Suprapubic skin (tissue), 4 donors: ENCODE measurements at regions not wholly inside any gene's neighbourhood (a gene's known extent, or its start where the extent isn't known, plus 50 kb on each side); places are given as distances from the start of the nearest gene placed in this dataset.
A peak's percentile ranks its signal among the peaks of the same experiment; 100 is the strongest.

Experiments
- DNase-seq, 2 donors: peaks; one replicate each; pipeline ENCODE4 v3.0.0-alpha.2; 2019; ENCODE audit warnings: low spot score in 2 of 2
- H3K27ac ChIP-seq: fragments of 200-600 bp; sonication (generic); one replicate; pipeline ENCODE4 v1.5.1; 2019
- H3K27me3 ChIP-seq: fragments of 200-600 bp; sonication (generic); one replicate; pipeline ENCODE4 v1.5.1; 2019
- H3K36me3 ChIP-seq: fragments of 200-600 bp; sonication (generic); one replicate; pipeline ENCODE4 v1.5.1; 2019
- H3K4me1 ChIP-seq: fragments of 200-600 bp; sonication (generic); one replicate; pipeline ENCODE4 v1.5.1; 2019
- H3K4me3 ChIP-seq: fragments of 200-600 bp; sonication (generic); one replicate; pipeline ENCODE4 v1.5.1; 2019; ENCODE audit warnings: mild to moderate bottlenecking
- H3K9me3 ChIP-seq: fragments of 200-600 bp; sonication (generic); one replicate; pipeline ENCODE4 v1.5.1; 2019
- EP300 ChIP-seq: sonication (generic); formaldehyde crosslinking; IDR thresholded peaks from one replicate; pipeline ENCODE4 v1.6.1; 2017; ENCODE audit warnings: antibody characterized with exemption
- POLR2A ChIP-seq, 2 donors: fragments of 450-650 bp; IDR thresholded peaks; one replicate each; pipeline ENCODE4 v1.6.1; 2017; ENCODE audit warnings: antibody characterized with exemption in 2 of 2, mild to moderate bottlenecking in 2 of 2, moderate library complexity in 2 of 2
- POLR2AphosphoS5 ChIP-seq, 3 donors: sonication (generic); formaldehyde crosslinking; IDR thresholded peaks; one replicate each; pipeline ENCODE4 v1.6.1; 2017; ENCODE audit warnings: antibody characterized with exemption in 3 of 3
- WGBS: methylation state at CpG from one replicate; pipeline ENCODE4 v1.1.5; 2018; 5-methylcytosine and 5-hydroxymethylcytosine counted together
- TF ChIP-seq, protein P1 (sequence below), 2 donors: fragments of 200-600 bp in 1 of 2; fragments of 450-650 bp in 1 of 2; sonication (generic) in 1 of 2; IDR thresholded peaks; one replicate each; pipeline ENCODE4 v1.5.1; 2016 to 2019; ENCODE audit warnings: antibody characterized with exemption in 2 of 2, mild to moderate bottlenecking in 1 of 2, moderate library complexity in 1 of 2

DNA sequence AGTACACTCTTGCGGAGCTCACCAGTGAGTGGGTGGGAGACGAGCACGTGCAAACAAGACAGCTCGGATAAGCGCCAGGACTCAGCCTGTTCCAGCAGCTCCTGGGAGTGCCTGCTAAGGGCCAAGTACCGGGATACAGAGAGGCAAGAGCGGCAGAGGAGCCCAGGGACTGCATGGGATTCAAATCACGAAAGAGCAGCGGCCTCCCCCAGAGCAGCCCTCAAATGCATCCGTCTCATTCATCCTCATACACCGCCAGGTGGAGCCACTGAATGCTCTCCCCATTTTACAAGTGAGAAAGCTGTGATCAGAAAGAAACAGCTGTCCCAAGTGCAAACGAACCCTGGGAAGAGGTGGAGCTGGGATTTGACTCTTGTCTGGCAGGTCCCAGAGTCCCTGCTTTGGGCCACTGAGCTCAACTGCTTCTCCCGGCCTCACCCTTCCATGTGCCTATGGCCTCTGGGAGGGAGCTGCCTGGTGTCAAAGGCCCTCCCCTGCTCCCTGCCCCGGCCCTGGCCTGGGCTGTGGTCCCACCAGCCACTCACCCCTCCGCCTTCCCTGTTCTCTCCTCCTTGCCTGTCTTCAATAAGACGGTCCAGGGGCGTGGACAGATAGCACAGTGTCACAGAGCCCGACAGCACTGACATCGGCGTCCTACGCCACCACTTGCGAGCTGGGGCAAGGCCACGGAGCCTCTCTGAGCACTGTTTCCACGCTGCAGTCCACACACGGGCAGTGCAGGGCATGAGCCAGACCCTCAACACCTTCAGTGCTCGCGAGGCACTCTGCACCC, 72.8 kb upstream of the TAF1B start:
- WGBS = 30% methylated on average over 15 of the region's 27 CpGs
- Histone ChIP-seq H3K9me3 (no peaks in the 10 kb centered on the region), H3K36me3 (no peaks in the 10 kb centered on the region), H3K4me3 (no peak overlapping the region), H3K27me3 (no peaks in the 10 kb centered on the region), H3K27ac (peak overlapping the region; percentile 74), H3K4me1 (peaks cover 69% of the 10 kb centered on the region)
- peak; percentile 81 to 83 for DNase-seq
- TF ChIP-seq, protein P1, sequence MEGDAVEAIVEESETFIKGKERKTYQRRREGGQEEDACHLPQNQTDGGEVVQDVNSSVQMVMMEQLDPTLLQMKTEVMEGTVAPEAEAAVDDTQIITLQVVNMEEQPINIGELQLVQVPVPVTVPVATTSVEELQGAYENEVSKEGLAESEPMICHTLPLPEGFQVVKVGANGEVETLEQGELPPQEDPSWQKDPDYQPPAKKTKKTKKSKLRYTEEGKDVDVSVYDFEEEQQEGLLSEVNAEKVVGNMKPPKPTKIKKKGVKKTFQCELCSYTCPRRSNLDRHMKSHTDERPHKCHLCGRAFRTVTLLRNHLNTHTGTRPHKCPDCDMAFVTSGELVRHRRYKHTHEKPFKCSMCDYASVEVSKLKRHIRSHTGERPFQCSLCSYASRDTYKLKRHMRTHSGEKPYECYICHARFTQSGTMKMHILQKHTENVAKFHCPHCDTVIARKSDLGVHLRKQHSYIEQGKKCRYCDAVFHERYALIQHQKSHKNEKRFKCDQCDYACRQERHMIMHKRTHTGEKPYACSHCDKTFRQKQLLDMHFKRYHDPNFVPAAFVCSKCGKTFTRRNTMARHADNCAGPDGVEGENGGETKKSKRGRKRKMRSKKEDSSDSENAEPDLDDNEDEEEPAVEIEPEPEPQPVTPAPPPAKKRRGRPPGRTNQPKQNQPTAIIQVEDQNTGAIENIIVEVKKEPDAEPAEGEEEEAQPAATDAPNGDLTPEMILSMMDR (IDR thresholded peaks at IDR 0.05) = peak; percentile 34 to 66
- TF ChIP-seq POLR2AphosphoS5 (IDR thresholded peaks at IDR 0.05) = no peak

DNA sequence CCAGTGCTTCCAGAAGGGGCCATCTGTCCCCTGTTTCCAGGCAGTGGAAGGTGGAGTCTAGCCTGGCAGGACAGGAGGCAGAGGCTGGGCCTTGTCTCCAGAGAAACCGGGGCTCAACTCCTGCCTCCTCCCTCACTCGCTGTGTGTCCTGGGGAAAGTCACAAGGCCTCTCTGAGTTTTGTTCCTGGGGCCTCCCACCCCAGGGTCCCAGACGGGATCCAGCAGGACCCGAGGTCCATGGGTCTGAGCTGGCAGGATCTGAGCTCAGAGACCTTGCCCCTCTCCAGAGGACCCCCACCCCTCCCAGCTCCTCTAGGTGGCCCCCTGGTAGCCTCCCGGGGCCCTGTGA, 72.2 kb upstream of the TAF1B start:
- Histone ChIP-seq H3K36me3 (no peaks in the 10 kb centered on the region), H3K4me3 (no peak overlapping the region), H3K4me1 (peaks cover 66% of the 10 kb centered on the region), H3K27me3 (no peaks in the 10 kb centered on the region), H3K27ac (peak overlapping the region; percentile 74), H3K9me3 (no peaks in the 10 kb centered on the region)
- TF ChIP-seq EP300 (no peak), POLR2AphosphoS5 (IDR thresholded peaks at IDR 0.05) (no peak), POLR2A (IDR thresholded peaks at IDR 0.05) (no peak)
- TF ChIP-seq, protein P1 (IDR thresholded peaks at IDR 0.05) = no peak
- no CpG with 5 or more reads among the region's 5 CpGs for WGBS
- no peak for DNase-seq

DNA sequence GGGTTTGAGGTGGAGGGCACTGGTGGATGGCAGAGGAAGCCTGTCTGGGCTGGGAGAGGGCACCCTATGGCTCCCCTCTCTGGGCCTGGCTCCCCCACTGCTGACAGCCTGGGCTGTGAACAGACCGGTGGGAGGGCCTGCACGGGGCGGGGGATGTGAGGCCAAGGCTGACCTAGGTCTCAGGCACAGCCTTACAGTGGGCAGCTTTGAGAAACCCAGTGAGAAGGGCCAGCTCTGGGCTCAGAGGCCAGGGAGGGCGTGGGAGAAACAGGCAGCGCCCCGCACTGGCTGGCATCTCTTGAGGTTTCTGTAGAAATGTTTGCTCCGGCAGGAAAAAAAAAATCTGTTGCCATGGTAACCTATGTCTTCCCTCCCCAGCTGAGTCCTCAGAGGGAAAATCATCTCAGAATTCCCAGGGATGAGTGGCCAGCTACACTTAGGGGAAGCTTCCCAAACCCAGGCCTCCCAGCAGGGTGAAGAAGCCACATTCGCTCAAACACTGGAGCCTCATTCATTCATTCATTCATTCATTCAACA, 71.7 kb upstream of the TAF1B start:
- H3K36me3 ChIP-seq = no peaks in the 10 kb centered on the region
- peaks cover 61% of the 10 kb centered on the region for H3K4me1 ChIP-seq
- H3K4me3 ChIP-seq = no peak overlapping the region
- DNase-seq = peak; percentile 76 to 80
- no peaks in the 10 kb centered on the region for H3K27me3 ChIP-seq
- H3K9me3 ChIP-seq = no peaks in the 10 kb centered on the region
- WGBS = 45% methylated on average over 5 of the region's 8 CpGs
- H3K27ac ChIP-seq = peak overlapping the region; percentile 74
- TF ChIP-seq EP300 = no peak
- TF ChIP-seq, protein P1 (IDR thresholded peaks at IDR 0.05) = peak in 1 of 2 donors; percentile 6

DNA sequence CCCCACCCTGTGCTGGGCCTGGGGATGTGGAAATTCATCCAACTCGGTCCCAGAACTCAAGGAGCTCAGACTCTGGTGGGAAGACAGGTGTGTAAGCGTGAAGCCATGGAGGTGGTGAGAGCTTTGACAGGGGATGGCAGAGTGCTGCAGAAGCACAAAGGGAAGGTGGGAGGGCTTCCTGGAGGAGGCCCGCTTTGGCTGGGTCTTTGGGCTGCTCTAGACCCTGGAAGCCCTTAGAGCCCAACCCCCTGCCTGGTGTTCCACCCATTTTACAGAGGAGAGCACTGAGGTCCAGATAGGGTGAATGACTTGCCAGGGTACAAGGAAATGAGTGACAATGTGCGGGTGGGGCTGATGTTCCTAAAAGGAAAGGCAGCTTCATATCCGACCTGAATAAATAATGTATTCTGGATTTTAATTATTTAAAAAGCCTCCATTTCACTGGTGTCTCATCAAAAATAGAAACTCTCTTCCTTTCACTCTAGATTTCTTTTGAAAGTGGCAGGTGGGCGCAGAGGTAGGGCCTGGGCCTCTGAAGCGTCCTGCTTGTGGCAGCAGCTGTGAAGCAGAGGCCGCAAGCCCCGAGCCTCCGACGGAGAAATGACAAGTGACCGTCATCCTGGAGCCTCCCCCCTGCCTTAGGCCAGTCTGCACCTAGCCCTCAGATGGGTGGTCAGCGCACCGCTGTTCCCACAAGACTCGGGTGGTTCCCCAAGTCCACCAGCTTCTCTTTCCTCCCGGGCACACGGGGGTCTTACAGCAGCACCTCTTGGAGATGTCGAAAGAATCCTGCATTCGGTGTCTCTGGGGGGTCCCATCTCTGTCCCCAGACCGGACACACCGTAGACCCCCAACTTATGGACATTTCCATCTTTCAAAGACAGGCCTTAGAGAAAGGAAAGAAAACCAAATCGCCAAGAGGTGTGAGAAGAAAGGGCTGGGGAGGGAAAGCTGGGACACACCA, 71.0 kb upstream of the TAF1B start:
- Histone ChIP-seq H3K36me3 (no peaks in the 10 kb centered on the region), H3K4me3 (no peak overlapping the region), H3K27ac (peak overlapping the region; percentile 74), H3K9me3 (no peaks in the 10 kb centered on the region), H3K4me1 (peaks cover 57% of the 10 kb centered on the region), H3K27me3 (no peaks in the 10 kb centered on the region)
- WGBS = 90% methylated on average over 22 of the region's 22 CpGs
- TF ChIP-seq, protein P1 (IDR thresholded peaks at IDR 0.05) = no peak
- no peak for TF ChIP-seq EP300
- no peak for TF ChIP-seq POLR2A (IDR thresholded peaks at IDR 0.05)
- TF ChIP-seq POLR2AphosphoS5 (IDR thresholded peaks at IDR 0.05) = no peak
- DNase-seq = peak in 1 of 2 donors; percentile 65
